HG02970 (cell line): ENCODE measurements at regions not wholly inside any gene's neighbourhood (a gene's known extent, or its start where the extent isn't known, plus 50 kb on each side); places are given as distances from the start of the nearest gene placed in this dataset.
"Not testable (repeated sequence)": the region's sequence is repeated elsewhere in the genome, so short reads cannot be mapped to it uniquely, and the experiment has no call there.

Source experiments
- ATAC-seq: cut with Tn5 transposase; IDR thresholded peaks from one replicate; pipeline ENCODE4 v1.9.1; 2021; ENCODE audit warnings: mild to moderate bottlenecking, moderate library complexity, moderate number of reproducible peaks; ENCODE audit not compliant: unreplicated experiment, low FRiP score

GRCh38 chr3:159252772-159253384 lies 451.0 kb downstream of the MFSD1 start:
- ATAC-seq: no peak

DNA sequence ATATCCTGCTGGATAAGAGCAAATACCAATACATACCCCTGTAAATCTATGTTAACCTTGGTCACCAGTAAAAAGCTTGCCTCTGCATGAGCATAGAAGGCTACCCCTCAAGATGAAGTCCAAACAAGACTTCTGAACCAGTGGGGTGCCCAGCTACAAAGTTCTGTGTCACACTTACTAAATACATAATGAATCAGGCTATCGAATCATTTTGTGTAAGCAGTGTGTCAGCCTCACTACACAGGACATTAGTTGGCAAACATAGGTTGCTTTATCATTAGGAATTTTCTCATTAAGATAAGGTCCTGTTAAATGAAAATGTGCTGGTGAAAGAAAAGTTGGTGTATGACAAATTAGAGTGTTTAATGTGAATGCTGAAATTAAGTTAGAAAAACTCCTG lies 452.0 kb downstream of the MFSD1 start:
- ATAC-seq: no peak

GRCh38 chr3:159257954-159258353 lies 456.1 kb downstream of the MFSD1 start:
- ATAC-seq: no peak

- ATAC-seq: no peak
These were observed 457.1 kb downstream of the MFSD1 start for GRCh38 chr3:159258934-159259333.

DNA sequence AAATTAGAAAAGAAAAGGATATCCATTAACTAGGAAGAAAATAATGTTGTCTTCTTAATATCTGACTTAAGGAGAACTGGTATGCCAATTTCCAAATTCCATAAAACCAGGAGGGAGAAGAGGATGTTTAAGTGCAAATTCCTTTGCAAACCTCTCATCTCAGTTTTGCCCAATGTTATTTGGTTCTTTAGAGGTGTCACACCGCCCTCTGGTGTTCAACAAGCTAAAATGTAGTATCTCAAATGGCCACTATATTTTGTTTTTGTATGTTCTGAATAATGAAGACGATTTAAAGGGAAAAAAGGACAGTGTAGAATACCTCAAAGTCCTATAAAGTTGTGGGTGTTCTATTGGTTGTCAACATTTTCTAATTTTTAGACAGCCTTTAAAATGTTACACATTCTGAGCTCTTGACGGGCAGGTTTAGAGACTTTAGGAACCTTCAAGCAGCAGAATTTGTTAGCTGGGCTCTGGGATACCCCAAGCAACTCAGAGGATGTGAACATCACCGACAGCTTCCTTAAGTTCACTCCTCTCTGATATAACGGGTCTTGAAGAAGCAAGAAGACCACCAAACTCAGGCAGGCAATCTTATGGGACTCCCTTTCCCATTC lies 458.3 kb downstream of the MFSD1 start:
- ATAC-seq: peak; percentile 65

GRCh38 chr3:159261333-159261732 lies 459.5 kb downstream of the MFSD1 start:
- ATAC-seq: not testable (repeated sequence)

DNA sequence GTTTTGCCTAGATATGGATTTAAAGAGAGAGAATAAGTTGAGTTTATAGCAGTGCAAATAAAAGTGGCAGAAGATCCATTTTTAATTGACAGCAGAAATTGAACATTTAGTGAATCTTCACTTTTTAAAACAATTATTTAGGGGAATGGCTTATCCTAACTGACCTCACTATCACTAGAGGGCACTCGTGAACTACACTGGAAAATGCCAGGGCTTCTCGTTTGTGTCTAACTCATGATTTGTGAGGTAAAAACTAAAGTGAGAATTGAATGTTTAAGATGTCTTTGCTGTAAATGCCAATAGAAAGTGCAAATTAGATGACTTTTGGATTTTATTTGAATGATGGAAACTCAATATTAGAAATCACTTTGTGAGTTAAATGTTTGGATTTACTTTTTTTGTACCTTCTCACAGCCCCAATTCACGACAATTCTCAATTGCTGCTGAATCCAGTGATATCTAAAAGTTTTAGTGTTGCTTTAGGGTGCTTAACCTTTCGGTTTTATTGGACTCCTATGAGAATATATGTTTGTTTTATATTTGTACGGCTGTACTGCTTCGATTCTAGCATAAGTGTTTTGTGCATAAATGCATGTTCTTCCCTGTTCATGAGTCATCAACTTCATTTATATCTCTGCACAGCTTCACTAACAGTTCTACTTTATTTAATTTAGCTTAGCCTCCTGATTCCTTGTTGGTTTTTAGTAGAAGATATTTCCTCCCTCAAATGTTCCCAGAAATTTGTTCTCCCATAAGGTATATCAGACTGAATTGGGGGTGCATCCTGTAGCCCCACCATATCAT lies 462.1 kb downstream of the MFSD1 start:
- no peak for ATAC-seq

DNA sequence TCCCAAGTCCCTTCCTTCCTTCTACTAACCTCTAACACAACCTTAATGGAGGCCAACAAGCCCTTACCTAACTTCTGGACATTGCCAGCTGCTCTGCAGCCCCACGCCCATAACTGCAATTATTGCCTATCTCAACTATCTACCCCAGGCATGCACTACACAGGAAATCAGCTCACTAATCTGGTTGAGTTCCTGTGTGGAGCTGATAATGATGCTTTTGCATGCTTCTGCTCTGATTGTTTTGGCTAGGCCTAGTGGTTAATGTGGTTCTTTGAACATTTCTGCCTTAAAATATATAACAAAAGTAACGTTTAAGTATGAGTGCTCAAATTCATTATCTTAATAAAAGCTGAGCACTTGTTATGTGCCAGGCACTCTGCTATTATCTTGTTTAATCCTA lies 463.9 kb downstream of the MFSD1 start:
- no peak for ATAC-seq

- ATAC-seq: no peak
These were observed 464.9 kb downstream of the MFSD1 start for GRCh38 chr3:159266779-159267178.

DNA sequence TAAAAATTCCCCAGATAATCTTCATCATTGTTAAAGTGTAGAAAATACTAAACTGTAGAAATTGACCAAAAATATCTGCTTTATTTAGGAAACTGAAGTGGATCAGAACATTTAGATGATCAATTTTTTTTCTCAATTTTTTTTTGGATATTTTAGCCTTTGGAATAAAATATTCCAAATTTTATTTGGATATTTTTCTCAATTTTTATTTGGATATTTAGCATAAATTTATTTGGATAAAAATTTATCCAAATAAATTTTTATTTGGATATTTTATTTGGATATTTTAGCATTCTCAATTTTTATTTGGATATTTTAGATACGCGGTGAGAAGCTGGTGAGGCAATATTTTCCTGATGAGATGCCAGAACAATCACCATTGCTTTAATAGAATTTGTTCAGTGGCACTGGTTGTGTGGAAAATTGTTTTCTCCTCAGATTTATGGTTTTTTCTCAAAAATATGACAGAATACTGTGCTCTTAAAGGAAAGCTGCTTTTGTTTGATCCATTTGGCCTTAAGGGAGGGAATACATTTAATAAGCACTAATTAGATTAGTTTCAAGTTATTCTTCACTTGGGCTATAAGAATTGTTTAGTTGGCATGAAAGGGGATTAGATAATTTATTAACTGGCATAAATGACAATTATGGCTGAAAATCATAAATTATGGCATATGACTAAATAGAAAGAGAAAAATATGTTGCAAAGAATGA lies 470.1 kb downstream of the MFSD1 start:
- ATAC-seq: no peak

DNA sequence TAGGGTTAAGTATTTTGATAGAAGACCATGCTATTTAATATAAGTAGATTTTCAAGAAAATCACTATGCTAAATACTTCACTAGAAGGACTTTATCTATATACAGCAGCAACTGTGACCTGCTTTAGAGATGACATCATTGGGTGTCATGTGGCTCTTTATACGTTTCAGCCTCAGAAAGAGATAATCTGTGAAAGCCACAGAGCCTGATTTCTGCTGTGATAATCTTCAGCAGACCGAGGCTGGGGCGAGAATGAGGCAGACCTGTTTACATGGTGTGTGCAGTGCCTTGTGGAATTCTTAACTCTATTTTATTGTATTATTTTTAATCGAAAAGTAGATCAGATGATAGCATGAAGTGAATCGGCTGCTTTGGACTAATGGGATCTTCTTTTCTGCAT lies 471.2 kb downstream of the MFSD1 start:
- ATAC-seq: no peak

DNA sequence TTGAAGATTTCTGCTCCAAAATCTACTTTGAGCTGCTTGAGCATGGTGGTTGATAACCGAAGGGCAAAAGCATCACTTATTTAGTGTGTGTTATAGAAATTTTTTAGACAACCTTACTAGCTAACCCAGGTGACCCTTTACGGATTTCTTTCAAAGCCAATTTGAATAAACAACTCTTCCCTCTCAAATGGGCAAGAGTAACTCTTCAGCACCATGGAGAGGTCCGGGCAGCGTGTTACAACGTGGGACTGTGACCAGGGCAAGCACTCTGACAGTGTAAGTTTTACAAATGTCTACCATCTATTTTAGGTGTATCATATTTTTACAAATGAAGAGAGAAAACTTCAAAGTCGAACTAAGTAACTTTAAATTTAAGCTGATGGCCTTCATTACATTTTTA lies 471.8 kb downstream of the MFSD1 start:
- ATAC-seq: no peak

DNA sequence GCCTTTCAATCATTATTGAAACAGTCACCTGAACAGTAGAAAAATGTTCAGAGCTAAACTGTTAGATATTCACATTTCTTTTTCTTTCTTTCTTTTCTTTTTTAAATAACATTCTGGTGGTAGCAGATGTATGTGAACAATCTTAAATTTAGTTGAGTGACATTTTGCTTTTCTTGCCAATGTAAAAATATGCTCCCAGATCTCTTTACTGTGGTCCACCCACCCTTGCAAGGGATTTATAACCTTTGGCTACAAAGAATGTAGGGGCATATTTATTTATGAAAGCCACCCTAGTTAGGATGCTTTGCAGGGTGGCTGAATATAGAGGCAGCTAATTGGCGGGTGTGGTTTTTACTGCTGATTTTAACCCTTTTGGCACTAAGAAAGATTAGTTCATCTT lies 473.9 kb downstream of the MFSD1 start:
- no peak for ATAC-seq

GRCh38 chr3:159277814-159278213 lies 476.0 kb downstream of the MFSD1 start:
- no peak for ATAC-seq

GRCh38 chr3:159280386-159281191 lies 478.7 kb downstream of the MFSD1 start:
- no peak for ATAC-seq

DNA sequence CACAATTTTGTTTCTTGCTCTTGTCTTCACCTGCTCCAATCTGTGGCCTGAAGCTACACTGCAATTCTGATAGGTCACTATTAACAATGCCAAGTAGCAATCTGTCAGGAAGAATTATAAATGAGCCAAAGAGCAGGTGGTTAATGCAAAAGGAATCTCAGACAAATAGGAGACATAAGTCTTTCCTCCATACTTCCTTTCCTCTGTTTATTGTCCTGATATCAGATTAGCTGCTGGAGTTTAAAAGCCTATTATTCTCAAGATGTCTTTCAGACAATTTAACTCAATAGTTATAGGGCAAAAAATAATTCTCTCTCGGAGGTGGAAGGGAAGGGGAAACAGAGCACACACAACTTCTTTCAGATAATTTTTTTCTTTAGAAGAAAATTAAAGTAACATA lies 491.6 kb downstream of the MFSD1 start:
- no peak for ATAC-seq

DNA sequence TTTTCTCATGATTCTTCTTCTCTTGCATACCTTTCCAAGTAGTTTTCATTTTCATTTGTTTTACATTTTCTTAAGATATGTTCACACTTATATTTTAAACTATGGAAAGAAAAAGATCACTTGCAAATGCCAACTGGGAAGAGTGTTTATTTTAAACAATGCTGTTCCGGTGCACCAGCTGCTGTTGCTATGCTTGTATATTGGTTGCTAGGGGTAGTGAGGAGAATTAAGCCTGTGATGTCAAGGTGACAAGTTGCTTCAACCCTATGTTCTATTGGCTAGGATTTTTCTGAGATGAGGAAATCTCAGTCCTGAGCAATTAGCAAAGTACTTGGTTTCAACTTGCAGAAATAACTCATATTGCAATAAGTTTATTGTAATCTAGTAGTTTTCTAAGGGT lies 500.1 kb downstream of the MFSD1 start:
- no peak for ATAC-seq

DNA sequence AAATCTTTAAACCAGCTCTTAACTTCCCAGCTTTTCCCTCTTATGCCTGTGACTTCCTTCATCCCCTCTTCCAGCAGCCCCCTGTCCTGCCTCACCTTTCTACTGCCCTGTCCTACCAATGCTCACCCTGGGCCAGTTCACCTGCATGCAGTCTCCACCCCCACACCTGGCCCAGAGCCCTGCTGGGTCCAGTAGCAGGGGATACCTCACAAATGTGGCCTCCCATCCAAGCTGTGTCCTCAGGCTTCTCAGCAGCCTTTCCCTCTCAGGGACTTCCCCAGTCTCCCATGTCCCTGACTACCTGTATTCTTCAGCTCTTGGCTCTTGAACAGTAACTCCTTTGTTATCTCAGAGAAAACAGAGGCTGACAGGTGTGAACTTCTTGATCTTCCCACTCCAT lies 503.2 kb downstream of the MFSD1 start:
- no peak for ATAC-seq

- not testable (repeated sequence) for ATAC-seq
These were observed 514.9 kb downstream of the MFSD1 start for GRCh38 chr3:159316706-159317105.

DNA sequence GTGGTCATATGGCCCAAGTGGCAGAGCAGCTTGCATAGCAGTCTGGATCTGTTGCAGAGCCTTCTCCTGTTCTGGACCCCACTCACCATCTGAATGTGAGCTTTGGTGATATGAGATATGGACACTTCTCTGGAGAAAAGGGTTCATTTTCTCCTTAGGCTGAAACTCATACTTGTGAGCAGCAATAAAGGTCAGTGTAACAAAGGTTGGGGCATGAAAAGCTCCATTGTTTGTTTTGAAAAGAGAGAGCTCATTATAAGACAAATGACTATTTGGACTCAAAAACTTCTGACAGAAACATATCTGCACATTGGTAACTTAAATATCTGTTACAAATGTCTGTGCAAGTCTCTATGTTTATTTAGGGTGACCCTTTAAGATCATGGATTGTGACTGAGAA lies 517.3 kb downstream of the MFSD1 start:
- no peak for ATAC-seq
